ENCODE measurements at regions not wholly inside any gene's neighbourhood (a gene's known extent, or its start where the extent isn't known, plus 50 kb on each side); places are given as distances from the start of the nearest gene placed in this dataset.
"Not testable (repeated sequence)": the region's sequence is repeated elsewhere in the genome, so short reads cannot be mapped to it uniquely, and the experiment has no call there.

DNA sequence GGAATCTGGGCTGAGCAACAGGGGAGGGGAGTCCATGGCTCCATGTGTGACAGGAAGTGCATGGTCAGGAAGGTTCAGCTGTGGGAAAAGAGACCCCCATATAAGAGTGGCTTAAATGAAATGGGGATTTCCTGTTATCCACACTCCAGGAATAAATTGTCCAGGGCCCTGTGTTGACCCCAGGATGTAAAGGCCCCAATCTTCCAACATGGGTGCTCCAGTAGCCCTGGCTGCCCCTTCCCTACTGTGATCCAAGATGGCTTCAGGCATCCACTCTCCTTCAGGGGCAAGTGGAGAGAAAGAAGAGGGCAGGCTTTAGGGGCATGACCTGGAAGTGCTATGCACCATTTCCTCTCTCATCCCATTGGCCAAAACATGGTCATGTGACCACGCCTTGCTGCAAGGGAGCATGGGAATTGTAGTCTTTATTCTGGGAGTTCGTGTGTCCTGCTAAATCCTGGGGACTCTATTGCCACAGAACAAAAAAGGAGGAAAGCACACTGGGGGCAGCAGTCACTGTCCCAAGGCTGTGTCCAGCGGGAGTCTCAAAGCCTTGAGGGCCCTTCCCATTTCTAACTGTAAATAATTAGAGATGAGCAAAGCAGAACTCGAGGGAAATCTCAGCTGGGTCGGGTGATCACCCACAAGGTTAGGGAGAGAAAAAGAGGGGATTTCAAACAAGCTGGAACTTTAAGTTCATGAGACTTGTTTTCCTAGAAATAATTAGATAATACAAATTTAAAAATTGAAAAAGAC lies 289.2 kb downstream of the ADGRD1 start:
- dilution Hi-C loops (cut with HindIII; ENCODE audit: low sequenced_read_pairs, unreplicated experiment) (no loop called here), in situ Hi-C loops (cut with MboI; ENCODE audit: low sequenced_read_pairs) (no loop called here), intact Hi-C loops (cut with micrococcal nuclease) (no loop called here)
- Histone ChIP-seq H3K14ac (replicated peaks; ENCODE audit: low read depth, low read length) (no peak overlapping the region), H4K8ac (ENCODE audit: low read depth in 2 of 2, low read length in 2 of 2) (no peak overlapping the region), H2BK120ac (ENCODE audit: low read depth, low read length) (no peak overlapping the region), H3K23ac (ENCODE audit: low read depth, low read length) (no peak overlapping the region), H4K20me1 (ENCODE audit: insufficient read depth, low read length) (no peaks in the 10 kb centered on the region), H3K9ac (ENCODE audit: low read depth, low read length) (no peak overlapping the region), H2BK5ac (ENCODE audit: low read depth, low read length, poor library complexity, severe bottlenecking) (no peak overlapping the region), H3K9me3 (ENCODE audit: control insufficient read depth, insufficient read depth, low read length) (peaks cover 16% of the 10 kb centered on the region), H3K9me1 (ENCODE audit: insufficient read depth, low read length) (no peaks in the 10 kb centered on the region), H3K36me3 (ENCODE audit: control insufficient read depth, insufficient read depth, low read length) (no peaks in the 10 kb centered on the region), H3K4me3 (ENCODE audit: insufficient read depth, low read depth, low read length) (no peak overlapping the region), H3K27ac (ENCODE audit: insufficient read depth, low read length) (no peak overlapping the region), H3K4ac (ENCODE audit: low read depth, low read length) (no peak overlapping the region), H3K4me2 (ENCODE audit: low read depth, low read length) (no peak overlapping the region), H3K79me1 (ENCODE audit: low read depth in 1 of 2, low read length in 2 of 2) (no peaks in the 10 kb centered on the region), H2AFZ (replicated peaks; ENCODE audit: low read length, poor library complexity) (no peak overlapping the region), H3K18ac (ENCODE audit: low read depth, low read length) (no peak overlapping the region), H3K27me3 (ENCODE audit: control insufficient read depth, insufficient read depth, low read length) (no peaks in the 10 kb centered on the region), H4K5ac (ENCODE audit: low read depth, low read length) (no peak overlapping the region), H4K91ac (ENCODE audit: insufficient read depth, low read depth, low read length) (no peak overlapping the region), H2BK20ac (ENCODE audit: low read depth, low read length) (no peak overlapping the region), H3K56ac (ENCODE audit: extremely low read depth, insufficient read depth, low read length) (no peak overlapping the region), H2AK9ac (replicated peaks; ENCODE audit: low read depth, low read length, poor library complexity) (no peak overlapping the region), H2AK5ac (ENCODE audit: low read depth, low read length) (no peak overlapping the region), H3K4me1 (ENCODE audit: control insufficient read depth, insufficient read depth, low read length) (no peaks in the 10 kb centered on the region), H2BK15ac (ENCODE audit: low read depth, low read length) (no peak overlapping the region)
- no CpG with 5 or more reads among the region's 5 CpGs for WGBS, 2 experiments (ENCODE audit: extremely low coverage in 2 of 2, insufficient read length in 1 of 2)
- CTCF ChIA-PET, result no interaction called here
- no peak for ATAC-seq (ENCODE audit: low read depth)
- POLR2A ChIA-PET (ENCODE audit: unreplicated experiment), result no interaction called here
- no TSS peak for BruUV-seq (replicated peaks)
- DNase-seq, result no peak
- TF ChIP-seq RAD21 (IDR thresholded peaks at IDR 0.05; ENCODE audit: low read length), result no peak
- TF ChIP-seq POLR2A (IDR thresholded peaks at IDR 0.05; ENCODE audit: low read depth, low read length), result no peak
- TF ChIP-seq NFE2L2 (IDR thresholded peaks at IDR 0.05; ENCODE audit: low read depth, low read length), result no peak

- H2AK9ac ChIP-seq (replicated peaks; ENCODE audit: low read depth, low read length, poor library complexity); H3K79me1 ChIP-seq (ENCODE audit: low read depth in 1 of 2, low read length in 2 of 2); H3K27me3 ChIP-seq (ENCODE audit: control insufficient read depth, insufficient read depth, low read length); H3K27ac ChIP-seq (ENCODE audit: insufficient read depth, low read length); intact Hi-C loops (cut with micrococcal nuclease); H2BK120ac ChIP-seq (ENCODE audit: low read depth, low read length); H2BK20ac ChIP-seq (ENCODE audit: low read depth, low read length); H3K9me1 ChIP-seq (ENCODE audit: insufficient read depth, low read length); BruUV-seq (replicated peaks); H3K4ac ChIP-seq (ENCODE audit: low read depth, low read length); H3K18ac ChIP-seq (ENCODE audit: low read depth, low read length); H3K23ac ChIP-seq (ENCODE audit: low read depth, low read length); H2AK5ac ChIP-seq (ENCODE audit: low read depth, low read length); CTCF ChIA-PET; H3K14ac ChIP-seq (replicated peaks; ENCODE audit: low read depth, low read length); H3K4me3 ChIP-seq (ENCODE audit: insufficient read depth, low read depth, low read length); POLR2A ChIA-PET (ENCODE audit: unreplicated experiment); H2BK15ac ChIP-seq (ENCODE audit: low read depth, low read length); H3K36me3 ChIP-seq (ENCODE audit: control insufficient read depth, insufficient read depth, low read length); H3K56ac ChIP-seq (ENCODE audit: extremely low read depth, insufficient read depth, low read length); H3K9ac ChIP-seq (ENCODE audit: low read depth, low read length); H2BK5ac ChIP-seq (ENCODE audit: low read depth, low read length, poor library complexity, severe bottlenecking); ATAC-seq (ENCODE audit: low read depth); H2AFZ ChIP-seq (replicated peaks; ENCODE audit: low read length, poor library complexity); H3K4me2 ChIP-seq (ENCODE audit: low read depth, low read length); H4K8ac ChIP-seq (ENCODE audit: low read depth in 2 of 2, low read length in 2 of 2); H4K20me1 ChIP-seq (ENCODE audit: insufficient read depth, low read length); H3K4me1 ChIP-seq (ENCODE audit: control insufficient read depth, insufficient read depth, low read length); H4K91ac ChIP-seq (ENCODE audit: insufficient read depth, low read depth, low read length); dilution Hi-C loops (cut with HindIII; ENCODE audit: low sequenced_read_pairs, unreplicated experiment); H4K5ac ChIP-seq (ENCODE audit: low read depth, low read length); in situ Hi-C loops (cut with MboI; ENCODE audit: low sequenced_read_pairs); DNase-seq: not testable (repeated sequence)
- WGBS, 2 experiments (ENCODE audit: extremely low coverage in 2 of 2, insufficient read length in 1 of 2), result no CpG with 5 or more reads among the region's 15 CpGs
- H3K9me3 ChIP-seq (ENCODE audit: control insufficient read depth, insufficient read depth, low read length), result peaks cover 19% of the 10 kb centered on the region
These were observed 290.5 kb downstream of the ADGRD1 start for GRCh38 chr12:131244157-131244688.

Measured in IMR-90 (cell line).